ENCODE measurements at regions not wholly inside any gene's neighbourhood (a gene's known extent, or its start where the extent isn't known, plus 50 kb on each side); places are given as distances from the start of the nearest gene placed in this dataset.
A peak's percentile ranks its signal among the peaks of the same experiment; 100 is the strongest.
"Not testable (repeated sequence)": the region's sequence is repeated elsewhere in the genome, so short reads cannot be mapped to it uniquely, and the experiment has no call there.

- Histone ChIP-seq H3K27me3 (ENCODE audit: insufficient read depth, low read length) (no peaks in the 10 kb centered on the region), H3K4me1 (ENCODE audit: insufficient read depth, low read length) (no peaks in the 10 kb centered on the region), H3K27ac (ENCODE audit: low read depth, low read length) (no peak overlapping the region), H3K4me3 (ENCODE audit: low read length in 2 of 2) (no peak overlapping the region), H3K36me3 (ENCODE audit: insufficient read depth, low read length) (no peaks in the 10 kb centered on the region), H3K9me3 (ENCODE audit: control insufficient read depth in 1 of 2, low read length in 2 of 2) (no peaks in the 10 kb centered on the region)
- Mint-ChIP-seq H3K4me3 (no peak overlapping the region), H3K4me1 (peaks cover 0 to 1% (median 0%) of the 10 kb centered on the region in 4 donors), H3K27ac (peak overlapping the region in 3 of 7 donors; percentile 0 to 19 (median 1)), H3K27me3 (peaks cover 0 to 3% of the 10 kb centered on the region in 2 donors), H3K9me3 (no peaks in the 10 kb centered on the region), H3K36me3 (no peaks in the 10 kb centered on the region)
- no peak for DNase-seq
- ChIA-PET POLR2A (ENCODE audit: partially characterized antibody) (no interaction called here), CTCF (ENCODE audit: partially characterized antibody) (no interaction called here)
- intact Hi-C loops (cut with micrococcal nuclease) = no loop called here
Observed at GRCh38 chr5:148880197-148880596, 53.8 kb downstream of the ADRB2 start.

DNA sequence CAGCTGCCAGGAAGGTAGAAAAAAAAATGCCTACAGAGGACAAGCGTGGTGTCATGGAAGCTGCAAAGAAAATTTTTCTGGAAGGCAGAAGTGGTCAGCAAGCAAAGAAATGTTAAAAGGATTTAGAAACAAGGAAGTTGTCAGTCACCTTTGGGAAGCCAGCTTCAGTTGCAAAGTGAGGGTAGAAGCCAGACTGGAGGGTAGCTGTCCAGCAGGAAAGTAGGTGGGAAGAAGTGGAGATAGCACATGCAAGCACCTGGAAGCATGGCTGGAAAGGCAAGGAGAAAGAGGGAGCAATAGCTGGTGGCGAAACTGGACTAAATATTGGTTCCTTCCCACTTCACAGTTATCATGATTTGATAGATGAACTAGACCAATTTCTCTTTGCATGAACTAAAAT is 54.3 kb downstream of the ADRB2 start:
- POLR2A ChIA-PET (ENCODE audit: partially characterized antibody) = no interaction called here
- no peak for DNase-seq
- Histone ChIP-seq H3K27me3 (ENCODE audit: insufficient read depth, low read length) (no peaks in the 10 kb centered on the region), H3K27ac (ENCODE audit: low read depth, low read length) (no peak overlapping the region), H3K9me3 (ENCODE audit: control insufficient read depth in 1 of 2, low read length in 2 of 2) (no peaks in the 10 kb centered on the region), H3K4me1 (ENCODE audit: insufficient read depth, low read length) (no peaks in the 10 kb centered on the region), H3K4me3 (ENCODE audit: low read length in 2 of 2) (no peak overlapping the region), H3K36me3 (ENCODE audit: insufficient read depth, low read length) (no peaks in the 10 kb centered on the region)
- intact Hi-C loops (cut with micrococcal nuclease) = no loop called here
- H3K27ac Mint-ChIP-seq = no peak overlapping the region
- peaks cover 0 to 3% of the 10 kb centered on the region in 2 donors for H3K27me3 Mint-ChIP-seq
- H3K4me3 Mint-ChIP-seq = no peak overlapping the region
- CTCF ChIA-PET (ENCODE audit: partially characterized antibody) = interaction anchor here (1.0 kb wide), 1 partner anchor 14 kb away, joined by 3 read pairs; no protein-coding TSS in a partner anchor
- no peaks in the 10 kb centered on the region for H3K36me3 Mint-ChIP-seq
- H3K9me3 Mint-ChIP-seq = peaks cover 0 to 2% (median 0%) of the 10 kb centered on the region in 8 donors
- peaks cover 0 to 1% (median 0%) of the 10 kb centered on the region in 4 donors for H3K4me1 Mint-ChIP-seq

GRCh38 chr5:148882332-148882731 is 55.9 kb downstream of the ADRB2 start:
- intact Hi-C loops (cut with micrococcal nuclease) = no loop called here
- no peak for DNase-seq
- Mint-ChIP-seq H3K9me3 (peaks cover 0 to 2% (median 0%) of the 10 kb centered on the region in 8 donors), H3K4me3 (no peak overlapping the region), H3K4me1 (peaks cover 0 to 1% (median 0%) of the 10 kb centered on the region in 4 donors), H3K27me3 (peaks cover 0 to 3% of the 10 kb centered on the region in 2 donors), H3K36me3 (no peaks in the 10 kb centered on the region), H3K27ac (no peak overlapping the region)
- H3K9me3 ChIP-seq (ENCODE audit: control insufficient read depth in 1 of 2, low read length in 2 of 2) = no peaks in the 10 kb centered on the region
- CTCF ChIA-PET (ENCODE audit: partially characterized antibody) = interaction anchor here (1.0 to 1.6 kb wide), 2 partner anchors 61 to 153 kb away, joined by 3 to 5 read pairs; no protein-coding TSS in a partner anchor
- H3K27ac ChIP-seq (ENCODE audit: low read depth, low read length) = no peak overlapping the region
- H3K36me3 ChIP-seq (ENCODE audit: insufficient read depth, low read length) = no peaks in the 10 kb centered on the region
- POLR2A ChIA-PET (ENCODE audit: partially characterized antibody) = no interaction called here
- no peak overlapping the region for H3K4me3 ChIP-seq (ENCODE audit: low read length in 2 of 2)
- no peaks in the 10 kb centered on the region for H3K27me3 ChIP-seq (ENCODE audit: insufficient read depth, low read length)
- no peaks in the 10 kb centered on the region for H3K4me1 ChIP-seq (ENCODE audit: insufficient read depth, low read length)

DNA sequence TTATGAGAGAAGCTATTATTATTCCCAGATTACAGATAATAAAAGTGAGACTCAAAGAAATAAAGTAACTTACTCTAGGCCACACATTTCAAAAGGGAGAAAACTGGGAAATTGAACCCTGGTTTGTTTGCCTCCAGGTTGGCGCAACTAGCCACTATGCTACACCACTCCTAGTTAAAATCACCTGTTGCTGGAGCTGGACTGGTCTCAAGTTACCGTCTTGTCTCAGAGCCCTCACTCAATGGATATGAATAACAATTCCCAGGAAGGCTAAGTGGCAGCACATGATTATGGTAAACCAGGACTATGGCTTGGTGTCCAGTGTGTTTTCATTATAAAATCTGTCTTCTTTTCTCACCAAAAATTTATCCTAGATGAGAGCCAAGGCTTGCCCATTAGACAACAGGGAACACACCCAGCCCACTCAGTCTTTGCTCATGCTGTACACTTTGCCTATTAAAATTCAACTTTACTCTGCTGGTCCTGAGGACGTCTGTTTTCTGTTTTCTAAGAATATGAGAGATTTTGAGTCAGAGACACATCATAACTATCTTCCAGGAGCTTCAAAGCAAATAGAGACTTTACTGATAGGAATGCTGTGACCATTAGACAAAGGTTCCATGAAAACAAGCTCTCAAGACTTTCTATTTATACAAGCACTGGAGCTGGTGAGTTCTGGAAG is 58.1 kb downstream of the ADRB2 start:
- no peak overlapping the region for H3K4me3 Mint-ChIP-seq
- H3K27me3 ChIP-seq (ENCODE audit: insufficient read depth, low read length) = no peaks in the 10 kb centered on the region
- H3K4me1 ChIP-seq (ENCODE audit: insufficient read depth, low read length) = no peaks in the 10 kb centered on the region
- no peaks in the 10 kb centered on the region for H3K9me3 ChIP-seq (ENCODE audit: control insufficient read depth in 1 of 2, low read length in 2 of 2)
- H3K36me3 Mint-ChIP-seq = no peaks in the 10 kb centered on the region
- intact Hi-C loops (cut with micrococcal nuclease) = no loop called here
- peaks cover 0 to 1% (median 0%) of the 10 kb centered on the region in 4 donors for H3K4me1 Mint-ChIP-seq
- H3K27me3 Mint-ChIP-seq = peaks cover 5 to 7% of the 10 kb centered on the region in 2 donors
- no peak overlapping the region for H3K4me3 ChIP-seq (ENCODE audit: low read length in 2 of 2)
- POLR2A ChIA-PET (ENCODE audit: partially characterized antibody) = no interaction called here
- H3K27ac ChIP-seq (ENCODE audit: low read depth, low read length) = no peak overlapping the region
- no peak overlapping the region for H3K27ac Mint-ChIP-seq
- CTCF ChIA-PET (ENCODE audit: partially characterized antibody) = no interaction called here
- DNase-seq = no peak
- no peaks in the 10 kb centered on the region for H3K36me3 ChIP-seq (ENCODE audit: insufficient read depth, low read length)
- H3K9me3 Mint-ChIP-seq = peaks cover 0 to 3% (median 0%) of the 10 kb centered on the region in 8 donors

DNA sequence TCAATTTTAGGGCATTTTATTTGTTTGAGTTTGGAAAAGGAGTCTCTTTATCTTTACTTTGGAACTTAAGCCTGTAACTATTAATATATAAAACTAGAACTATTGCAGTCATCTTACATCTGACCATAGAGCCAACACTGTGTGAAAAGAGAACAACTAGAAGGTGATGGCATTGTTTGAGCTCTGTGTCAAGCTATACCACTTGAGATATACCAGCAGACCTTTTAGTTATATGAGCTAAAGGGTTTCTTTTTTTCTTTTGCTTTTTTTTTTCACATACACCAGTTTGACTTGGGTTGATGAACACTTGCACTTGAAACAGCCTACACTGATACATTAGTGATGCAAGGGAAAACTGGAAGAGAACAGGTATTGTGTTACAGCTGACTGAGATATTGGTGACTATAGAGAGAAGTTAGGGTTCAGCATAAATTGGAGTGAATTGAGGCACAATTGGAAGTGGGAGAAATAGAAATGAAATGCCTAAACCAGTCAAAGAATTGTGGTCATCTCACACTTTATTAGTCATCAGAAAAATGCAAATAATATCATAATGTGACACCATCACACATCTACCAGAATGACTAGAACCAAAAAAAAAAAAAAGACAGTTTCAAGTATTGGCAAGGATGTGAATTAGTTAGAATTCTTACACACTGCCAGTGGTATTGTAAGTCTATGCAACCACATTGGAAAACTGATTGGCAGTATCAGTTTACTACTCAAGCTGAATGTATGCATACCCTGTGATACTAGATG is 60.9 kb downstream of the ADRB2 start:
- no peak overlapping the region for H3K27ac ChIP-seq (ENCODE audit: low read depth, low read length)
- Mint-ChIP-seq H3K9me3 (peaks cover 0 to 19% (median 5%) of the 10 kb centered on the region in 8 donors), H3K4me3 (no peak overlapping the region), H3K36me3 (no peaks in the 10 kb centered on the region), H3K27ac (no peak overlapping the region), H3K4me1 (no peaks in the 10 kb centered on the region), H3K27me3 (peaks cover 10 to 13% of the 10 kb centered on the region in 2 donors)
- ChIA-PET POLR2A (ENCODE audit: partially characterized antibody) (interaction anchor here (0.8 kb wide), 1 partner anchor 37 kb away, joined by 3 read pairs; no protein-coding TSS in a partner anchor), CTCF (ENCODE audit: partially characterized antibody) (interaction anchor here (1.0 kb wide), 1 partner anchor 66 kb away, joined by 3 read pairs; no protein-coding TSS in a partner anchor)
- no peak for DNase-seq
- intact Hi-C loops (cut with micrococcal nuclease) = no loop called here
- H3K9me3 ChIP-seq (ENCODE audit: control insufficient read depth in 1 of 2, low read length in 2 of 2) = no peaks in the 10 kb centered on the region
- H3K36me3 ChIP-seq (ENCODE audit: insufficient read depth, low read length) = no peaks in the 10 kb centered on the region
- H3K4me3 ChIP-seq (ENCODE audit: low read length in 2 of 2) = no peak overlapping the region
- H3K27me3 ChIP-seq (ENCODE audit: insufficient read depth, low read length) = no peaks in the 10 kb centered on the region
- no peaks in the 10 kb centered on the region for H3K4me1 ChIP-seq (ENCODE audit: insufficient read depth, low read length)

DNA sequence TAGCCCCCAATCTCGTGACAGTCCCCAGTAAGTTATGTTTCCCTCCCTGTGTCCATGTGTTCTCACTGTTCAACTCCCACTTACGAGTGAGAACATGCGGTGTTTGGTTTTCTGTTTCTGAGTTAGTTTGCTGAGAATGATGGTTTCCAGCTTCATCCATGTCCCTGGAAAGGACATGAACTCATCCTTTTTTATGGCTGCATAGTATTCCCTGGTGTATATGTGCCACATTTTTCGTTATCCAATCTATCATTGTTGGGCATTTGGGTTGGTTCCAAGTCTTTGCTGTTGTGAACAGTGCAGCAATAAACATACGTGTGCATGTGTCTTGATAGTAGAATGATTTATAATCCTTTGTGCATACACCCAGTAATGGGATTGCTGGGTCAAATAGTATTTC is 63.5 kb downstream of the ADRB2 start:
- H3K36me3 ChIP-seq (ENCODE audit: insufficient read depth, low read length); H3K27ac ChIP-seq (ENCODE audit: low read depth, low read length); H3K9me3 ChIP-seq (ENCODE audit: control insufficient read depth in 1 of 2, low read length in 2 of 2); intact Hi-C loops (cut with micrococcal nuclease); POLR2A ChIA-PET (ENCODE audit: partially characterized antibody); H3K27me3 ChIP-seq (ENCODE audit: insufficient read depth, low read length); H3K4me1 ChIP-seq (ENCODE audit: insufficient read depth, low read length); H3K27ac Mint-ChIP-seq; H3K4me1 Mint-ChIP-seq; H3K4me3 ChIP-seq (ENCODE audit: low read length in 2 of 2); H3K36me3 Mint-ChIP-seq; CTCF ChIA-PET (ENCODE audit: partially characterized antibody); DNase-seq; H3K4me3 Mint-ChIP-seq: not testable (repeated sequence)
- Mint-ChIP-seq H3K27me3 (peaks cover 10 to 16% of the 10 kb centered on the region in 2 donors), H3K9me3 (peaks cover 2 to 36% (median 17%) of the 10 kb centered on the region in 8 donors)

DNA sequence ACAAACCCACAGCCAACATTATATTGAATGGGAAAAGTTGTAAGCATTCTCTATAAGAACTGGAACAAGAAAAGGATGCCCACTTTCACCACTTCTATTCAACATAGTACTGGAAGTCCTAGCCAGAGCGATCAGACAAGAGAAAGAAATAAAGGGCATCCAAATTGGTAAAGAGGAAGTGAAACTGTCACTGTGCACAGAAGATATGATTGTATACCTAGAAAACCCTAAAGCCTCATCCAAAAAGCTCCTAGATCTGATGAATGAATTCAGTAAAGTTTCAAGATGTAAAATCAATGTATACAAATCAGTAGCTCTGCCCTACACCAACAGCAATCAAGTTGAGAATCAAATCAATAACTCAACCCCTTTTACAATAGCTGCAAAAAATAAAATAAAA is 69.0 kb downstream of the ADRB2 start:
- H3K9me3 ChIP-seq (ENCODE audit: control insufficient read depth in 1 of 2, low read length in 2 of 2); H3K27ac Mint-ChIP-seq; H3K4me1 ChIP-seq (ENCODE audit: insufficient read depth, low read length); POLR2A ChIA-PET (ENCODE audit: partially characterized antibody); H3K27ac ChIP-seq (ENCODE audit: low read depth, low read length); H3K4me1 Mint-ChIP-seq; intact Hi-C loops (cut with micrococcal nuclease); H3K4me3 Mint-ChIP-seq; H3K4me3 ChIP-seq (ENCODE audit: low read length in 2 of 2); H3K27me3 ChIP-seq (ENCODE audit: insufficient read depth, low read length); H3K27me3 Mint-ChIP-seq; H3K36me3 Mint-ChIP-seq; DNase-seq; H3K36me3 ChIP-seq (ENCODE audit: insufficient read depth, low read length): not testable (repeated sequence)
- CTCF ChIA-PET (ENCODE audit: partially characterized antibody) = interaction anchor here (0.6 to 1.3 kb wide), 3 partner anchors 14 to 154 kb away, joined by 3 to 4 read pairs (median 3); no protein-coding TSS in a partner anchor
- peaks cover 4 to 31% (median 15%) of the 10 kb centered on the region in 8 donors for H3K9me3 Mint-ChIP-seq
